GM12801 (cell line): ENCODE measurements at regions not wholly inside any gene's neighbourhood (a gene's known extent, or its start where the extent isn't known, plus 50 kb on each side); places are given as distances from the start of the nearest gene placed in this dataset.

Experiments used
- TF ChIP-seq, protein P1 (sequence below): IDR thresholded peaks from one replicate; pipeline ENCODE4 v1.5.1; 2011; ENCODE audit warnings: control low read depth; ENCODE audit not compliant: insufficient read length; ENCODE audit errors: extremely low read depth

DNA sequence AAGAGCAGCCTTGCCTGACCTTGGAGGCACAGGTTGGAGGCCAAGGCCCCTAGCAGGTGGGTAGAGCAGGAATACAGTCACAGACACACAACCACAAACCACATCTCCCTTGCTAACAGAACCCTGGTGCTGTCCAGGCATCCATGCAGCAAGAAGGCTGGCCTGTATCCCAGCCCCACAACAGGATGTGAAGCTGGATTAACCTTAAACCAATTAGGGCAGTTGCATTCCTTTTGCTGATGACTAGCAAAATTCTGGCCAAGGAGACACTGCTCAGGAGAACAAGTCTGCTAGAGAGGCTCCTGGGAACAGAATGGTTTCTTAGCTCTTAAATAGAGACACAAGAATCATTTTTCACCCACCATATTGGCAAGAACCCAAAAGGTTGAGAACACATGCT is 97.8 kb downstream of the C5orf15 start:
- TF ChIP-seq, protein P1, sequence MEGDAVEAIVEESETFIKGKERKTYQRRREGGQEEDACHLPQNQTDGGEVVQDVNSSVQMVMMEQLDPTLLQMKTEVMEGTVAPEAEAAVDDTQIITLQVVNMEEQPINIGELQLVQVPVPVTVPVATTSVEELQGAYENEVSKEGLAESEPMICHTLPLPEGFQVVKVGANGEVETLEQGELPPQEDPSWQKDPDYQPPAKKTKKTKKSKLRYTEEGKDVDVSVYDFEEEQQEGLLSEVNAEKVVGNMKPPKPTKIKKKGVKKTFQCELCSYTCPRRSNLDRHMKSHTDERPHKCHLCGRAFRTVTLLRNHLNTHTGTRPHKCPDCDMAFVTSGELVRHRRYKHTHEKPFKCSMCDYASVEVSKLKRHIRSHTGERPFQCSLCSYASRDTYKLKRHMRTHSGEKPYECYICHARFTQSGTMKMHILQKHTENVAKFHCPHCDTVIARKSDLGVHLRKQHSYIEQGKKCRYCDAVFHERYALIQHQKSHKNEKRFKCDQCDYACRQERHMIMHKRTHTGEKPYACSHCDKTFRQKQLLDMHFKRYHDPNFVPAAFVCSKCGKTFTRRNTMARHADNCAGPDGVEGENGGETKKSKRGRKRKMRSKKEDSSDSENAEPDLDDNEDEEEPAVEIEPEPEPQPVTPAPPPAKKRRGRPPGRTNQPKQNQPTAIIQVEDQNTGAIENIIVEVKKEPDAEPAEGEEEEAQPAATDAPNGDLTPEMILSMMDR = no peak

DNA sequence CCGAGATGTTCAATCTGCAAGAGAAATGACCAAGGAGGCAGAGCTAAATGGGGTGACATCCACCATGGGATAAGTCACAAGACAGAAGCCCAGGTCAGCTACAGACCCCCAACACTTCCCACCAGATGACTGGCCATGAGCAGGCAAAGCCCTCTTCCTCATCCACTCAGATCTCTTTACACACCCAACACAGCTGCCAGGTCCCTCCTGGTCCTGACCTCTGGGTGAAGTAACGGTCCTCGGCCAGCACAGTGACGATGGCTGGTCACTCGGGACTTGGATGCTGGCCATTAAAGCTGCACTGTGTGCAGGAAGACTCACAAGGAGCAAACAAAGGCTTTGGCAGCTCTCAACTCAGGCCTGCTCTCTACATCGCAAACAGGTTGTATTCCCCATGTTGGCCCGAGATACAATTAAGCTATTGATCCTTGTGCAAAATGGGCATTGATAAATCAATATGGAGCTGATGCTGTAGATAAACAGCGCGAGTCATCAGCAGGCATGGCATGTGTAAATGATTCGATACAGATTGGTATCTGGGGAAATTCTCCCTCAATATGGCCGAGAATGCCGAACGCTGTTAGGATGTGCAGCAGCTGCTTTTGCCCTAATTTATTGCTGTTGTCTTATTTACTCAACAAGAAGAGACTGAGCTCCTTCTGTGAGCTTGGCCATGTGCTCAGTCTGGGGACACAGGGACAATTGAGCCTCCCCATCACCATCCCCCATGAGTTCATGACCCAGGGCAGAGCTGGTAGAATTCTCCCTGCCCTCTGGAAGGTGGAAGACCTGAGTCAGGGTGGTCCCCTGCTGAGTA is 98.7 kb downstream of the C5orf15 start:
- TF ChIP-seq, protein P1 = no peak

DNA sequence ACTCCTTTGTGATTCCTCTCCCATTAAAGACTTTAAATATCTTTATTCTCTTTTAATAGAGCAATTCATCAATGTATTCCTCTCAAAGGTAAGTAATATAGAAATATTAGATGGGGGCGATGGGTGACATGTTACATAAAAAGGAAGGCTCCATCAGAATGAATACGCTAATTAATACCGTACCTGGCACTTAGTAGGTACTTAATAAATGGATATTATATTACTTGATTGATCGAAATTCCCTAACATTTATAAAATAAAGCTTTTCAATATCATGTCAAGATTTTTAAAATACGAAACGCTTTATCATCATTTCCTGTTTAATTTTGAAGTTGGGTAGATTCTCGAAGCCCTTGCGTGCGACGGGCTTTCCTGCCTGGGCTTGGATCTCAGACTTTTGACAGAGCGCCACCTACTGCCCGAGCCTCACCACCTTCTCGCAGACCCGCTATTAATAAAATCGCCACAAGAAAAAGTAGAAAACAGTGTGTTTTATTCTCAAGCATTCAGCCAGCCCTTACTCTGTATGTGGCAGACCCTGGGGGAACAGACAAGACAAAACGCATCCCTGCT is 99.4 kb downstream of the C5orf15 start:
- TF ChIP-seq, protein P1 = no peak

DNA sequence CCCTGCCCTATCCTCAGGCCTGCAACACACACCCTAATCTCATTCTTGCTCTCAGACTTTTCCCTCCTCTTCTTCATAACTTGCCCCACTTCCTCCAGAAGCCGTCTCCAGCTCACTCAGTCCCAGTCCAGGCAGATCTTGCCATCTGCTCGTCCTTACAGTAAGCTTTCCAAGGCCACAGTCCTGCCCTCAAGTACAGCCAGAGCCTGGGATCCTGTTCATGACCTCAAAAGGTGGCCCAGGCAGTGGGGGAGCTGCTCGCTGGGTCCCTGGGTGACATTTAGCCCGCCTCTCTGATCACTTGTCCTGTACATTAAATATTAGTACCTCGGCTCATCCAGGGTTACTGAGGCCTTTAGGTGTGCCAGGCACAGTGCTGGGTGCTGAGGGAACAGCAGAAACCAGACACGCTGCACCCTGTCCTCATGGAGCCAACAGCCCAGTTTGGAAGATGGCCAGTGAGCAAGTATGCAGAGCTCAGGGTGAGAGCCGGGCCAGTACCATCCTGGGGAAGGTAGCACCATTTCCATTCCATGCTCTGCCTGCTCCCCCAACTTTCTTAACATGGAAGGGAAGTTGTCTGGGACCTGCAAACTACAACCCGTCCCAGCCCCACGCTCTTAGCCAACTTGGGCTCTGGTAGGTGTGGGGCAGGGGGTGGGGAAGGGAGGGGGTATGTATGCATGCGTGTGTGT is 100.4 kb downstream of the C5orf15 start:
- TF ChIP-seq, protein P1 = no peak

DNA sequence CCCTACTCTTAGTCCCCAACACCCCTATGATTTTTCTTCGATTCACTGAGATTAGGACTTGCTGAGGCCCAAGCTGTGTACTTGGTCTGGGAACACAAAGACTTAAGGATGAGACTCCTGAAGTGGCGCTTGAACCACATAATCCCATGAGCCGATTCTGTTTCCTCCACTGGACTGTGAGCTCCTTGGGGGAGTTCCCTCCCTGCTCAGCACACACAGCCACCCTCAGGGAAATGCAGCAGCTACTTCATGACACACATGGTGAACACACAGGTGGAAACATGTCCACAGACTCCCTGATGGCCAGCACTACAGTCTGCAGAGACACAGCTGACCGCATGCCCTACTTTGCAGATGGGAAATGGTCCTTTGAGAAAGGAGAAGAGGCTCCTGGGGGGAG is 101.1 kb downstream of the C5orf15 start:
- TF ChIP-seq, protein P1 = no peak

DNA sequence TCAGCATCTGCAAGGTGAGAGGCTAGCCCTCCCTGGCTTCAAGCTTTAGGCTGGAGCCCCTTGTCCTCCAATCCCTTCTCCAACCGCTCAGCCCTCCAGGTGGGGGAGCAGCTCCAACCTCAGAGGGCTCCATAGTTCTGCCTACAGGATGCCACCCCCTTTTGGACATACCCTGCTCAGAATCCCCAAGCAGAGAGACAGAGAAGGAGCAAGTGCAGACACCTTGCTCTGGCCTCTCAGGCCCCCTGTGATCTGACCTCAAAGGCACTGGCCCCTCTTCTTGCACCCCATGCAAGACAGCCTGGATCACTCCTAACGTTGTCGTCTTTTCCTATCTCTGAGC is 101.6 kb downstream of the C5orf15 start:
- TF ChIP-seq, protein P1 = no peak

DNA sequence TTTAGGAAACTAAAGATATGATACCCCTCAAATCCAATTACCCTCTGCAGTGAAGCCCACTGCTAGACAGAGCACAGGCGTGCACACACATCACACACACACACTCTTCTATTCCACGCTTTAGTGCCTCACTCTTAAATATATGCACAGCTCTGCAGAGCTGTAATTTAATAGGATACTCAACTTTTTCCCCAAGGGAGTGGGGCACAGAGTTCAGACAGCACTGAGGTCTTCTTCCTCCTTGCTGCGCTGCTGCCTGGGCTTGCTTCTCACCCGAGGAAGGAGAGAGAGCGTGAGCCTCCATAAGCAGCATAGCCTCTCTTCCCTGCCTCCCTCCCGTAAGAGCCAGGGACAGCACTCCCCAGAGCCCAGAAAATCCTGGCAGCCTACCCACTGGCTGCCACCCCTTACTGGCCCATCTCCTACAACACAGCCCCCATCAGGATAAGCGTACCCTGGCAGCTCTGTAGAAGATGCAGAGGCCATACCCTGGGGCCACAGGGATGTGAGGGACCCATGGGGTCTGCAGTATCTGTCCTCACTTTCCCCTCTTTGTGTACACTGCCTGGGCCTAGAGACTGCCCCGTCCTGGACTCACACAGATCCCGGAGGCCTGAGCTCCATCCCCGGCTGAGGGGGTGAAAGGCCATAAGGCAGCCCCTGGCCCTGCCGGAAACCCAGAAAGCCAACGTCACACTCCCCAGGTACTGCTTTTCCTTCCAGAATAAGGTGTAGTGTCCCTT is 102.1 kb downstream of the C5orf15 start:
- TF ChIP-seq, protein P1 = no peak
